ENCODE measurements at regions not wholly inside any gene's neighbourhood (a gene's known extent, or its start where the extent isn't known, plus 50 kb on each side); places are given as distances from the start of the nearest gene placed in this dataset.

DNA sequence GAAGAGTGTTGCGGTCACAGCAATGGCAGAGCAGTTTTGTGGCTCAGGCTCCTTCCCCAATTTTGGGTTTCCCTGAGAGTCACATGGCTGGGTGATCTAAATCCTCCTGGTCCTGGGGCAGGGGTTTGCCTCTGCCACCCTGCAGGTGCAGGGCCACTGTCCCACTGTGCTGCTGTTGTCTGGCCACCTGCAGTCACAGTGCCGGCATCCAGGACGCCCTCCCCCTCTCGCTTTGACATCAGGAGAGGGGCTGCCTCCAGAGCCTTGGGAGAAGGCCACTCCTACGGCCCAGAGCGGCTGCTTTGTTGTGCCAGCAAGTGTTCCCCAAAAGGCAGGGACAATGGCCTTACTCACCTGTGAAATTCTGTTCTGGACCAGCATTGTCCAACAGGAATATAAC lies 449.0 kb downstream of the QKI start:
- TF ChIP-seq, protein P1, sequence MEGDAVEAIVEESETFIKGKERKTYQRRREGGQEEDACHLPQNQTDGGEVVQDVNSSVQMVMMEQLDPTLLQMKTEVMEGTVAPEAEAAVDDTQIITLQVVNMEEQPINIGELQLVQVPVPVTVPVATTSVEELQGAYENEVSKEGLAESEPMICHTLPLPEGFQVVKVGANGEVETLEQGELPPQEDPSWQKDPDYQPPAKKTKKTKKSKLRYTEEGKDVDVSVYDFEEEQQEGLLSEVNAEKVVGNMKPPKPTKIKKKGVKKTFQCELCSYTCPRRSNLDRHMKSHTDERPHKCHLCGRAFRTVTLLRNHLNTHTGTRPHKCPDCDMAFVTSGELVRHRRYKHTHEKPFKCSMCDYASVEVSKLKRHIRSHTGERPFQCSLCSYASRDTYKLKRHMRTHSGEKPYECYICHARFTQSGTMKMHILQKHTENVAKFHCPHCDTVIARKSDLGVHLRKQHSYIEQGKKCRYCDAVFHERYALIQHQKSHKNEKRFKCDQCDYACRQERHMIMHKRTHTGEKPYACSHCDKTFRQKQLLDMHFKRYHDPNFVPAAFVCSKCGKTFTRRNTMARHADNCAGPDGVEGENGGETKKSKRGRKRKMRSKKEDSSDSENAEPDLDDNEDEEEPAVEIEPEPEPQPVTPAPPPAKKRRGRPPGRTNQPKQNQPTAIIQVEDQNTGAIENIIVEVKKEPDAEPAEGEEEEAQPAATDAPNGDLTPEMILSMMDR (IDR thresholded peaks at IDR 0.05), result no peak
- TF ChIP-seq POLR2A (IDR thresholded peaks at IDR 0.05), result no peak
